ENCODE measurements at regions not wholly inside any gene's neighbourhood (a gene's known extent, or its start where the extent isn't known, plus 50 kb on each side); places are given as distances from the start of the nearest gene placed in this dataset.

GRCh38 chr6:137269803-137270202, 50.6 kb upstream of the IFNGR1 start:
- TF ChIP-seq, protein P1, sequence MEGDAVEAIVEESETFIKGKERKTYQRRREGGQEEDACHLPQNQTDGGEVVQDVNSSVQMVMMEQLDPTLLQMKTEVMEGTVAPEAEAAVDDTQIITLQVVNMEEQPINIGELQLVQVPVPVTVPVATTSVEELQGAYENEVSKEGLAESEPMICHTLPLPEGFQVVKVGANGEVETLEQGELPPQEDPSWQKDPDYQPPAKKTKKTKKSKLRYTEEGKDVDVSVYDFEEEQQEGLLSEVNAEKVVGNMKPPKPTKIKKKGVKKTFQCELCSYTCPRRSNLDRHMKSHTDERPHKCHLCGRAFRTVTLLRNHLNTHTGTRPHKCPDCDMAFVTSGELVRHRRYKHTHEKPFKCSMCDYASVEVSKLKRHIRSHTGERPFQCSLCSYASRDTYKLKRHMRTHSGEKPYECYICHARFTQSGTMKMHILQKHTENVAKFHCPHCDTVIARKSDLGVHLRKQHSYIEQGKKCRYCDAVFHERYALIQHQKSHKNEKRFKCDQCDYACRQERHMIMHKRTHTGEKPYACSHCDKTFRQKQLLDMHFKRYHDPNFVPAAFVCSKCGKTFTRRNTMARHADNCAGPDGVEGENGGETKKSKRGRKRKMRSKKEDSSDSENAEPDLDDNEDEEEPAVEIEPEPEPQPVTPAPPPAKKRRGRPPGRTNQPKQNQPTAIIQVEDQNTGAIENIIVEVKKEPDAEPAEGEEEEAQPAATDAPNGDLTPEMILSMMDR (IDR thresholded peaks at IDR 0.05): no peak
- TF ChIP-seq POLR2A (IDR thresholded peaks at IDR 0.05): no peak
- Histone ChIP-seq H3K9me3 (no peaks in the 10 kb centered on the region), H3K4me1 (no peaks in the 10 kb centered on the region), H3K4me3 (no peak overlapping the region), H3K27ac (no peak overlapping the region), H3K27me3 (no peaks in the 10 kb centered on the region), H3K36me3 (ENCODE audit: low read depth, missing control alignments) (no peaks in the 10 kb centered on the region)
- WGBS, 2 donors: 66 to 74% methylated on average over 3 of the region's 3 CpGs
- intact Hi-C loops (cut with DNase I; ENCODE audit: low total_unique reads): no loop called here
- DNase-seq: no peak

DNA sequence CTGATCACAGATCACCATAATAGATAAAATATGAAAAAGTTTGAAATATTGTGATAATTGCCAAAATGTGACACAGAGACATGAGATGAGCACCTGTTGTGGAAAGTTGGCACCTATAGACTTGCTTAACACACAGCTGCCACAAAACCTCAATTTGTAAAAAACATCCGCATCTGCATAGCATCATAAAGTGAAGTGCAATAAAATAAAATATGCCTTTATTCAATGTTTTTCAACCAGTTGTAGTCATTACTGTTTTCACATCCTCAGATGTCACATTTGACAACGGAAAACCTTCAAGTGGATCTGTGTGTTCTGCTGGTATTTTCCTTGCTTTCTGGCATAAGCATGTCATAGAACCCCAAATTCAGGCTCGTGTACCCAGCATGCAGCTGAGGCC, 50.2 kb upstream of the IFNGR1 start:
- Histone ChIP-seq H3K4me1 (no peaks in the 10 kb centered on the region), H3K4me3 (no peak overlapping the region), H3K27ac (no peak overlapping the region), H3K27me3 (no peaks in the 10 kb centered on the region), H3K36me3 (ENCODE audit: low read depth, missing control alignments) (no peaks in the 10 kb centered on the region), H3K9me3 (no peaks in the 10 kb centered on the region)
- TF ChIP-seq, protein P1 (IDR thresholded peaks at IDR 0.05): no peak
- TF ChIP-seq POLR2A (IDR thresholded peaks at IDR 0.05): no peak
- intact Hi-C loops (cut with DNase I; ENCODE audit: low total_unique reads): no loop called here
- no peak for DNase-seq
- 83 to 95% methylated on average over 3 of the region's 3 CpGs for WGBS, 2 donors

Data from testis (tissue), 2 donors.